ENCODE measurements at regions not wholly inside any gene's neighbourhood (a gene's known extent, or its start where the extent isn't known, plus 50 kb on each side); places are given as distances from the start of the nearest gene placed in this dataset.

- CTCF ChIA-PET: no interaction called here
- H4K20me1 ChIP-seq (ENCODE audit: control insufficient read depth, insufficient read depth): no peaks in the 10 kb centered on the region
- 0% methylated on average over 1 of the region's 1 CpG for WGBS (ENCODE audit: insufficient coverage, insufficient replicate concordance, low lambda C conversion rate, missing lambda C conversion rate)
- no peak overlapping the region for H3K4me3 ChIP-seq
- no peak for TF ChIP-seq SPI1 (IDR thresholded peaks at IDR 0.05; ENCODE audit: borderline replicate concordance, insufficient read depth, low read depth, low read length)
- no peak for TF ChIP-seq RAD51 (IDR thresholded peaks at IDR 0.05)
- no peak for TF ChIP-seq USF2 (IDR thresholded peaks at IDR 0.05; ENCODE audit: borderline replicate concordance, low read depth, low read length)
- TF ChIP-seq USF1 (IDR thresholded peaks at IDR 0.05; ENCODE audit: borderline replicate concordance, extremely low read length, insufficient read depth, low read depth, low read length): no peak
- no peak for TF ChIP-seq ZNF622 (IDR thresholded peaks at IDR 0.05)
- no peak for TF ChIP-seq CEBPB (IDR thresholded peaks at IDR 0.05; ENCODE audit: borderline replicate concordance in 1 of 2, low read depth in 2 of 2, low read length in 2 of 2)
- no peak for TF ChIP-seq TBL1XR1 (IDR thresholded peaks at IDR 0.05; ENCODE audit: low read depth, low read length)
- TF ChIP-seq SUZ12 (IDR thresholded peaks at IDR 0.05; ENCODE audit: unreplicated experiment): no peak
- TF ChIP-seq FOXM1 (IDR thresholded peaks at IDR 0.05; ENCODE audit: low read depth, low read length): no peak
- TF ChIP-seq, protein P1, sequence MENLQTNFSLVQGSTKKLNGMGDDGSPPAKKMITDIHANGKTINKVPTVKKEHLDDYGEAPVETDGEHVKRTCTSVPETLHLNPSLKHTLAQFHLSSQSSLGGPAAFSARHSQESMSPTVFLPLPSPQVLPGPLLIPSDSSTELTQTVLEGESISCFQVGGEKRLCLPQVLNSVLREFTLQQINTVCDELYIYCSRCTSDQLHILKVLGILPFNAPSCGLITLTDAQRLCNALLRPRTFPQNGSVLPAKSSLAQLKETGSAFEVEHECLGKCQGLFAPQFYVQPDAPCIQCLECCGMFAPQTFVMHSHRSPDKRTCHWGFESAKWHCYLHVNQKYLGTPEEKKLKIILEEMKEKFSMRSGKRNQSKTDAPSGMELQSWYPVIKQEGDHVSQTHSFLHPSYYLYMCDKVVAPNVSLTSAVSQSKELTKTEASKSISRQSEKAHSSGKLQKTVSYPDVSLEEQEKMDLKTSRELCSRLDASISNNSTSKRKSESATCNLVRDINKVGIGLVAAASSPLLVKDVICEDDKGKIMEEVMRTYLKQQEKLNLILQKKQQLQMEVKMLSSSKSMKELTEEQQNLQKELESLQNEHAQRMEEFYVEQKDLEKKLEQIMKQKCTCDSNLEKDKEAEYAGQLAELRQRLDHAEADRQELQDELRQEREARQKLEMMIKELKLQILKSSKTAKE (IDR thresholded peaks at IDR 0.05; ENCODE audit: low read depth, poor library complexity, severe bottlenecking): no peak
- no peak for TF ChIP-seq ZNF207 (IDR thresholded peaks at IDR 0.05; ENCODE audit: borderline replicate concordance)
- TF ChIP-seq SUPT20H (IDR thresholded peaks at IDR 0.05; ENCODE audit: borderline replicate concordance, control insufficient read depth, low read depth, low read length): no peak
- TF ChIP-seq ZBED1 (IDR thresholded peaks at IDR 0.05; ENCODE audit: borderline replicate concordance): no peak
- TF ChIP-seq, protein P2, sequence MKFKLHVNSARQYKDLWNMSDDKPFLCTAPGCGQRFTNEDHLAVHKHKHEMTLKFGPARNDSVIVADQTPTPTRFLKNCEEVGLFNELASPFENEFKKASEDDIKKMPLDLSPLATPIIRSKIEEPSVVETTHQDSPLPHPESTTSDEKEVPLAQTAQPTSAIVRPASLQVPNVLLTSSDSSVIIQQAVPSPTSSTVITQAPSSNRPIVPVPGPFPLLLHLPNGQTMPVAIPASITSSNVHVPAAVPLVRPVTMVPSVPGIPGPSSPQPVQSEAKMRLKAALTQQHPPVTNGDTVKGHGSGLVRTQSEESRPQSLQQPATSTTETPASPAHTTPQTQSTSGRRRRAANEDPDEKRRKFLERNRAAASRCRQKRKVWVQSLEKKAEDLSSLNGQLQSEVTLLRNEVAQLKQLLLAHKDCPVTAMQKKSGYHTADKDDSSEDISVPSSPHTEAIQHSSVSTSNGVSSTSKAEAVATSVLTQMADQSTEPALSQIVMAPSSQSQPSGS (IDR thresholded peaks at IDR 0.05; ENCODE audit: low read length): no peak
- no peak for TF ChIP-seq MAX (IDR thresholded peaks at IDR 0.05; ENCODE audit: low read depth, low read length)
- TF ChIP-seq MYC (IDR thresholded peaks at IDR 0.05; ENCODE audit: insufficient read depth, insufficient read length, insufficient replicate concordance, low read length, severe bottlenecking): no peak
- no peak for TF ChIP-seq ZZZ3 (IDR thresholded peaks at IDR 0.05; ENCODE audit: control insufficient read depth, insufficient read length, low read depth)
- no peak for TF ChIP-seq BCL11A (IDR thresholded peaks at IDR 0.05; ENCODE audit: low read depth, low read length)
- ATAC-seq: no peak
- POLR2A ChIA-PET: no interaction called here
- in situ Hi-C loops (cut with MboI): no loop called here
- no peaks in the 10 kb centered on the region for H3K36me3 ChIP-seq (ENCODE audit: control insufficient read depth in 2 of 2, insufficient read depth in 2 of 2, low read length in 1 of 2)
- no peaks in the 10 kb centered on the region for H3K9me3 ChIP-seq (replicated peaks; ENCODE audit: control insufficient read depth, insufficient read depth, low read length)
- H3K27ac ChIP-seq (ENCODE audit: control insufficient read depth, insufficient read depth): no peak overlapping the region
- no peaks in the 10 kb centered on the region for H3K79me2 ChIP-seq (ENCODE audit: control insufficient read depth, insufficient read depth, low read length)
- H3K4me2 ChIP-seq (ENCODE audit: control insufficient read depth, insufficient read depth): no peak overlapping the region
- no peak for DNase-seq (ENCODE audit: low read depth, low spot score)
- FAIRE-seq: no peak
- no peak overlapping the region for H3K9ac ChIP-seq (ENCODE audit: control insufficient read depth, insufficient read depth, low read length)
- BruUV-seq (replicated peaks): no TSS peak
- no peak overlapping the region for H2AFZ ChIP-seq (ENCODE audit: control insufficient read depth, low read depth, low read length)
- SMC1A ChIA-PET (ENCODE audit: uncharacterized antibody, unreplicated experiment): no interaction called here
- RAD21 ChIA-PET (ENCODE audit: unreplicated experiment): no interaction called here
- intact Hi-C loops (cut with micrococcal nuclease; ENCODE audit: unreplicated experiment): no loop called here
- no peaks in the 10 kb centered on the region for H3K27me3 ChIP-seq (replicated peaks in 1 of 2; ENCODE audit: control insufficient read depth in 2 of 2, insufficient read depth in 2 of 2, low read length in 1 of 2)
- H3K4me1 ChIP-seq (ENCODE audit: control insufficient read depth, insufficient read depth, low read length): no peaks in the 10 kb centered on the region
Observed at GRCh38 chr9:89955626-89956025, 350.8 kb downstream of the GADD45G start.
